ENCODE measurements at regions not wholly inside any gene's neighbourhood (a gene's known extent, or its start where the extent isn't known, plus 50 kb on each side); places are given as distances from the start of the nearest gene placed in this dataset.
"Not testable (repeated sequence)": the region's sequence is repeated elsewhere in the genome, so short reads cannot be mapped to it uniquely, and the experiment has no call there.

DNA sequence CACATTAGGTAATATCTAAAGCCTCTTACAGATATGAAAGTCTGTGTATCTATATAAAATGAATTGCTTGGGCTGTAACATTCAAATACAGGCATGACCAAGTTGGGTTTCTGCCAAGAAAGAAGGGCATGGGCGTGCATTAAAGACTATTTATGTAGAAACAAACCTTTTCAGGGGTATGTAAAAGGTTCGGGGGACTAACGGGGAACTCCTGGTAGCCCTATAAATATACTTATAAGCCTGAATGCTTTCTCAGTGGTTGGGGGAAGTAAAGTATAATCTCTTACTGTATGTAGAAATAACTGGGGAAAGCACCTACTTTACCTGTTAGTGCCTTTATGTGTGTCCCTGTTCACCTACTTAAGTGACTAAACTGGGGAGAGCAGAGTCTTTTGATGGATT is 154.5 kb upstream of the TBL1XR1 start:
- DNase-seq, result no peak
- no peak overlapping the region for H3K4me3 ChIP-seq (ENCODE audit: low read length)
- peaks cover 7% of the 10 kb centered on the region for H3K4me1 ChIP-seq (ENCODE audit: insufficient read depth, low read length)
- no peak overlapping the region for H2AFZ ChIP-seq (ENCODE audit: low read length)
- H3K36me3 ChIP-seq (ENCODE audit: low read depth, low read length), result no peaks in the 10 kb centered on the region
- ChIA-PET POLR2A (ENCODE audit: unreplicated experiment) (no interaction called here), CTCF (no interaction called here)
- ATAC-seq, result no peak
- no peaks in the 10 kb centered on the region for H3K27me3 ChIP-seq (ENCODE audit: low read length)
- H3K9me2 ChIP-seq (replicated peaks; ENCODE audit: low read length), result no peaks in the 10 kb centered on the region
- H3K27ac ChIP-seq (ENCODE audit: low read length), result no peak overlapping the region
- no TSS peak for BruUV-seq (replicated peaks)
- no peaks in the 10 kb centered on the region for H3K9me3 ChIP-seq (ENCODE audit: low read length)
- intact Hi-C loops (cut with micrococcal nuclease), result no loop called here
- H3K9ac ChIP-seq (ENCODE audit: low read length), result no peak overlapping the region
- H3K4me2 ChIP-seq (ENCODE audit: low read length), result no peak overlapping the region
- TF ChIP-seq EZH2phosphoT487 (IDR thresholded peaks at IDR 0.05; ENCODE audit: borderline replicate concordance, low read length) (no peak), EZH2 (IDR thresholded peaks at IDR 0.05; ENCODE audit: low read length, unreplicated experiment) (no peak)
- TF ChIP-seq, protein P1, sequence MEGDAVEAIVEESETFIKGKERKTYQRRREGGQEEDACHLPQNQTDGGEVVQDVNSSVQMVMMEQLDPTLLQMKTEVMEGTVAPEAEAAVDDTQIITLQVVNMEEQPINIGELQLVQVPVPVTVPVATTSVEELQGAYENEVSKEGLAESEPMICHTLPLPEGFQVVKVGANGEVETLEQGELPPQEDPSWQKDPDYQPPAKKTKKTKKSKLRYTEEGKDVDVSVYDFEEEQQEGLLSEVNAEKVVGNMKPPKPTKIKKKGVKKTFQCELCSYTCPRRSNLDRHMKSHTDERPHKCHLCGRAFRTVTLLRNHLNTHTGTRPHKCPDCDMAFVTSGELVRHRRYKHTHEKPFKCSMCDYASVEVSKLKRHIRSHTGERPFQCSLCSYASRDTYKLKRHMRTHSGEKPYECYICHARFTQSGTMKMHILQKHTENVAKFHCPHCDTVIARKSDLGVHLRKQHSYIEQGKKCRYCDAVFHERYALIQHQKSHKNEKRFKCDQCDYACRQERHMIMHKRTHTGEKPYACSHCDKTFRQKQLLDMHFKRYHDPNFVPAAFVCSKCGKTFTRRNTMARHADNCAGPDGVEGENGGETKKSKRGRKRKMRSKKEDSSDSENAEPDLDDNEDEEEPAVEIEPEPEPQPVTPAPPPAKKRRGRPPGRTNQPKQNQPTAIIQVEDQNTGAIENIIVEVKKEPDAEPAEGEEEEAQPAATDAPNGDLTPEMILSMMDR (conservative IDR thresholded peaks at IDR 0.05; ENCODE audit: low read depth, low read length), result no peak
- no peaks in the 10 kb centered on the region for H3F3A ChIP-seq (ENCODE audit: low read length, unreplicated experiment)
- H4K20me1 ChIP-seq (ENCODE audit: low read length), result no peaks in the 10 kb centered on the region
- no peaks in the 10 kb centered on the region for H3K79me2 ChIP-seq (ENCODE audit: low read length)

DNA sequence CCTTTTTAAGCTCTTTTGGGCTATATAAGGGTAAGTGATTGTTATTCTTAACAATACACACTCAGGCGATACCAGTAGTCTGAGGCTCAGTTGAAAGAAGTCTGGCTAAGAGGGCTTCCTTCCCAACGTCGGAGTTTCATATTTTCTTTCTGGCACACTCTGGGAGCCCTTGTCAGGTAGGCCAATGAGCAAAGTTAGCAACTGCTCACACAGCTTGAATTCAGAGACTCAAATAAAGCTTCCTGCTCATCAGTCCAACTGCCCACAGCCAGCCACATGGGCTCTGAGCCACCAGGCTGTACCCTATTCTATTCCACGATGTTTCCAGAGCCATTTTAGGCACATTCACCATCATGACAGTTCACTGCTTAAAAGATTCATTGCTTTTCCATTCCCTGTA is 155.1 kb upstream of the TBL1XR1 start:
- Histone ChIP-seq H3K4me1 (ENCODE audit: insufficient read depth, low read length) (peaks cover 14% of the 10 kb centered on the region), H3K27ac (ENCODE audit: low read length) (no peak overlapping the region), H3K9ac (ENCODE audit: low read length) (no peak overlapping the region), H3K79me2 (ENCODE audit: low read length) (no peaks in the 10 kb centered on the region), H3K36me3 (ENCODE audit: low read depth, low read length) (no peaks in the 10 kb centered on the region), H3K9me3 (ENCODE audit: low read length) (no peaks in the 10 kb centered on the region), H4K20me1 (ENCODE audit: low read length) (no peaks in the 10 kb centered on the region), H3K4me3 (ENCODE audit: low read length) (no peak overlapping the region), H2AFZ (ENCODE audit: low read length) (no peak overlapping the region), H3K4me2 (ENCODE audit: low read length) (no peak overlapping the region), H3F3A (ENCODE audit: low read length, unreplicated experiment) (no peaks in the 10 kb centered on the region), H3K9me2 (replicated peaks; ENCODE audit: low read length) (no peaks in the 10 kb centered on the region), H3K27me3 (ENCODE audit: low read length) (no peaks in the 10 kb centered on the region)
- POLR2A ChIA-PET (ENCODE audit: unreplicated experiment), result no interaction called here
- intact Hi-C loops (cut with micrococcal nuclease), result no loop called here
- CTCF ChIA-PET, result no interaction called here
- no peak for TF ChIP-seq EZH2phosphoT487 (IDR thresholded peaks at IDR 0.05; ENCODE audit: borderline replicate concordance, low read length)
- no peak for TF ChIP-seq EZH2 (IDR thresholded peaks at IDR 0.05; ENCODE audit: low read length, unreplicated experiment)
- TF ChIP-seq, protein P1 (conservative IDR thresholded peaks at IDR 0.05; ENCODE audit: low read depth, low read length), result no peak
- ATAC-seq, result no peak
- BruUV-seq (replicated peaks), result no TSS peak
- no peak for DNase-seq

DNA sequence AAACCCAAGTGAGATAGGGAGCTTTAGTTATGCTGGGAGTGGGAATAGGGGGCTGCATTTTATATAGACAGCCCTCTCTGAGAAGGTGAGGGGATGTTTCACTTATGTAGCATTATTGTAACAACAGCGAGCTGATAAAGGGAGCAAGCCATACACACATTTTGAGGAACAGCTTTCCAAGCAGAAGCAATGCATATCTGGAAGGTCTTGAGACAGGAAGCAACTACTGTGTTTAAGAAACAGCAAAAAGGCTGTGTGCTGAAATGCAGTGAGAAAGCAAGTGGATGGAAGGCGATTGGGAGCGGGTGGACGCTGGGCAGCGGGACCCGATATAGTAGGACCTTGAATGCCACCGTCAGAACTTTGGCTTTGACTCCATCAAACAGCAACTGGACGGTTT is 155.9 kb upstream of the TBL1XR1 start:
- TF ChIP-seq EZH2phosphoT487 (IDR thresholded peaks at IDR 0.05; ENCODE audit: borderline replicate concordance, low read length) (no peak), EZH2 (IDR thresholded peaks at IDR 0.05; ENCODE audit: low read length, unreplicated experiment) (no peak)
- TF ChIP-seq, protein P1 (conservative IDR thresholded peaks at IDR 0.05; ENCODE audit: low read depth, low read length), result no peak
- Histone ChIP-seq H3K27me3 (ENCODE audit: low read length) (no peaks in the 10 kb centered on the region), H3K4me1 (ENCODE audit: insufficient read depth, low read length) (peaks cover 21% of the 10 kb centered on the region), H3K9me3 (ENCODE audit: low read length) (no peaks in the 10 kb centered on the region), H3F3A (ENCODE audit: low read length, unreplicated experiment) (peaks cover 7% of the 10 kb centered on the region), H3K36me3 (ENCODE audit: low read depth, low read length) (no peaks in the 10 kb centered on the region), H4K20me1 (ENCODE audit: low read length) (no peaks in the 10 kb centered on the region), H3K79me2 (ENCODE audit: low read length) (no peaks in the 10 kb centered on the region), H3K9ac (ENCODE audit: low read length) (no peak overlapping the region), H3K4me2 (ENCODE audit: low read length) (no peak overlapping the region), H2AFZ (ENCODE audit: low read length) (no peak overlapping the region), H3K4me3 (ENCODE audit: low read length) (no peak overlapping the region), H3K27ac (ENCODE audit: low read length) (no peak overlapping the region), H3K9me2 (replicated peaks; ENCODE audit: low read length) (no peaks in the 10 kb centered on the region)
- no TSS peak for BruUV-seq (replicated peaks)
- no peak for ATAC-seq
- POLR2A ChIA-PET (ENCODE audit: unreplicated experiment), result no interaction called here
- CTCF ChIA-PET, result no interaction called here
- intact Hi-C loops (cut with micrococcal nuclease), result no loop called here
- DNase-seq, result no peak

DNA sequence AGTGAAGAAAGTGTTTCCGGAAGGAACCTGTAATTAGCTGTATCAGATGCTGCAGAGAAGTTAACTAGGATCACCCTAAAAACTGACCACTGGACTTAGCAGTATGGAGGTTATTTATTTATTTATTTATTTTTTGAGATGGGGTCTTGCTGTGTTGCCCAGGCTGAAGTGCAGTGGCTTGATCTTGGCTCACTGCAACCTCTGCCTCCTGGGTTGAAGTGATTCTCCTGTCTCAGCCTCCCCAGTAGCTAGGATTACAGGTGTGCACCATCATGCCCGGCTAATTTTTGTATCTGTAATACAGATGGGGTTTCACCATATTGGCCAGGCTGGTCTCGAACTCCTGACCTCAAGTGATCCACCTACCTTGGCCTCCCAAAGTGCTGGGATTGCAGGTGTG is 156.6 kb upstream of the TBL1XR1 start:
- DNase-seq; H3K27ac ChIP-seq (ENCODE audit: low read length); H3K9me3 ChIP-seq (ENCODE audit: low read length); ATAC-seq; H3K4me2 ChIP-seq (ENCODE audit: low read length); H3K27me3 ChIP-seq (ENCODE audit: low read length); H2AFZ ChIP-seq (ENCODE audit: low read length); H4K20me1 ChIP-seq (ENCODE audit: low read length); POLR2A ChIA-PET (ENCODE audit: unreplicated experiment); H3K79me2 ChIP-seq (ENCODE audit: low read length); BruUV-seq (replicated peaks); H3K4me3 ChIP-seq (ENCODE audit: low read length); intact Hi-C loops (cut with micrococcal nuclease); H3F3A ChIP-seq (ENCODE audit: low read length, unreplicated experiment); H3K9ac ChIP-seq (ENCODE audit: low read length); CTCF ChIA-PET; H3K36me3 ChIP-seq (ENCODE audit: low read depth, low read length); H3K9me2 ChIP-seq (replicated peaks; ENCODE audit: low read length): not testable (repeated sequence)
- H3K4me1 ChIP-seq (ENCODE audit: insufficient read depth, low read length), result peaks cover 27% of the 10 kb centered on the region

All from PC-3 (cell line).